HepG2 (cell line): ENCODE measurements at regions not wholly inside any gene's neighbourhood (a gene's known extent, or its start where the extent isn't known, plus 50 kb on each side); places are given as distances from the start of the nearest gene placed in this dataset.

Experiments used
- CHCHD3 ChIP-seq: sonication (generic); formaldehyde crosslinking; IDR thresholded peaks from 2 replicates; pipeline ENCODE4 v1.8.0; 2022; ENCODE audit warnings: mild to moderate bottlenecking, missing genetic modification reagents, moderate library complexity
- ELF1 ChIP-seq: sonication (generic); formaldehyde crosslinking; IDR thresholded peaks from 2 replicates; pipeline ENCODE4 v1.4.0; 2020; ENCODE audit warnings: missing genetic modification reagents
- ELF3 ChIP-seq: IDR thresholded peaks from 2 replicates; pipeline ENCODE4 v1.6.1; 2016; ENCODE audit warnings: missing genetic modification reagents, missing compliant biosample characterization
- ELK4 ChIP-seq: sonication (generic); formaldehyde crosslinking; IDR thresholded peaks from 2 replicates; pipeline ENCODE4 v1.9.0; 2021; ENCODE audit warnings: missing genetic modification reagents, borderline replicate concordance
- SIN3B ChIP-seq: fragments of 150-350 bp; IDR thresholded peaks from 2 replicates; pipeline ENCODE4 v1.6.1; 2014; ENCODE audit warnings: low read length
- SPEN ChIP-seq: sonication (generic); formaldehyde crosslinking; IDR thresholded peaks from 2 replicates; pipeline ENCODE4 v1.5.1; 2020; ENCODE audit warnings: low read depth, mild to moderate bottlenecking, missing genetic modification reagents
- SRSF4 ChIP-seq: fragments of 200-400 bp; formaldehyde crosslinking; IDR thresholded peaks from one replicate; pipeline ENCODE4 v1.6.1; 2018; ENCODE audit warnings: mild to moderate bottlenecking, low read depth, low read length, moderate library complexity; ENCODE audit not compliant: poor library complexity, severe bottlenecking
- SYNCRIP ChIP-seq: fragments of 200-400 bp; formaldehyde crosslinking; IDR thresholded peaks from 2 replicates; pipeline ENCODE4 v1.6.1; 2018; ENCODE audit warnings: mild to moderate bottlenecking, low read depth, low read length; ENCODE audit not compliant: insufficient read depth
- ZFP91 ChIP-seq: sonication (generic); formaldehyde crosslinking; IDR thresholded peaks from 2 replicates; pipeline ENCODE4 v1.9.0; 2022; ENCODE audit warnings: missing genetic modification reagents, mild to moderate bottlenecking, borderline replicate concordance
- ZNF362 ChIP-seq: sonication (generic); formaldehyde crosslinking; IDR thresholded peaks from 2 replicates; pipeline ENCODE4 v1.4.0; 2020; ENCODE audit warnings: missing genetic modification reagents, mild to moderate bottlenecking, borderline replicate concordance
- ZZZ3 ChIP-seq: sonication (generic); formaldehyde crosslinking; IDR thresholded peaks from 2 replicates; pipeline ENCODE4 v1.4.0; 2020; ENCODE audit warnings: missing genetic modification reagents, mild to moderate bottlenecking, borderline replicate concordance

- no peak for TF ChIP-seq SYNCRIP
- no peak for TF ChIP-seq ELF3
- no peak for TF ChIP-seq SPEN
- TF ChIP-seq CHCHD3 (CRISPR knock-in tag) = no peak
- TF ChIP-seq ZFP91 (CRISPR knock-in tag) = no peak
- TF ChIP-seq SRSF4 = no peak
- no peak for TF ChIP-seq ELK4 (CRISPR knock-in tag)
- no peak for TF ChIP-seq ZZZ3 (CRISPR knock-in tag)
- TF ChIP-seq ZNF362 (CRISPR knock-in tag) = no peak
- TF ChIP-seq ELF1 = no peak
- no peak for TF ChIP-seq SIN3B
Observed at GRCh38 chr4:107562316-107562715, 157.7 kb downstream of the PAPSS1 start.
